ENCODE measurements at regions not wholly inside any gene's neighbourhood (a gene's known extent, or its start where the extent isn't known, plus 50 kb on each side); places are given as distances from the start of the nearest gene placed in this dataset.

- H3K4me3 ChIP-seq (ENCODE audit: low read length) = no peak overlapping the region
- TF ChIP-seq, protein P1, sequence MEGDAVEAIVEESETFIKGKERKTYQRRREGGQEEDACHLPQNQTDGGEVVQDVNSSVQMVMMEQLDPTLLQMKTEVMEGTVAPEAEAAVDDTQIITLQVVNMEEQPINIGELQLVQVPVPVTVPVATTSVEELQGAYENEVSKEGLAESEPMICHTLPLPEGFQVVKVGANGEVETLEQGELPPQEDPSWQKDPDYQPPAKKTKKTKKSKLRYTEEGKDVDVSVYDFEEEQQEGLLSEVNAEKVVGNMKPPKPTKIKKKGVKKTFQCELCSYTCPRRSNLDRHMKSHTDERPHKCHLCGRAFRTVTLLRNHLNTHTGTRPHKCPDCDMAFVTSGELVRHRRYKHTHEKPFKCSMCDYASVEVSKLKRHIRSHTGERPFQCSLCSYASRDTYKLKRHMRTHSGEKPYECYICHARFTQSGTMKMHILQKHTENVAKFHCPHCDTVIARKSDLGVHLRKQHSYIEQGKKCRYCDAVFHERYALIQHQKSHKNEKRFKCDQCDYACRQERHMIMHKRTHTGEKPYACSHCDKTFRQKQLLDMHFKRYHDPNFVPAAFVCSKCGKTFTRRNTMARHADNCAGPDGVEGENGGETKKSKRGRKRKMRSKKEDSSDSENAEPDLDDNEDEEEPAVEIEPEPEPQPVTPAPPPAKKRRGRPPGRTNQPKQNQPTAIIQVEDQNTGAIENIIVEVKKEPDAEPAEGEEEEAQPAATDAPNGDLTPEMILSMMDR (conservative IDR thresholded peaks at IDR 0.05; ENCODE audit: low read length) = no peak
- DNase-seq (ENCODE audit: low read depth) = no peak
These were observed 102.9 kb downstream of the LRRN1 start for GRCh38 chr3:3902161-3902560.

GRCh38 chr3:3906171-3906570 is 106.9 kb downstream of the LRRN1 start:
- TF ChIP-seq, protein P1 (conservative IDR thresholded peaks at IDR 0.05; ENCODE audit: low read length) = no peak
- no peak for DNase-seq (ENCODE audit: low read depth)

GRCh38 chr3:3907023-3907422 is 107.8 kb downstream of the LRRN1 start:
- no peak overlapping the region for H3K4me3 ChIP-seq (ENCODE audit: low read length)
- DNase-seq (ENCODE audit: low read depth) = no peak
- TF ChIP-seq, protein P1 (conservative IDR thresholded peaks at IDR 0.05; ENCODE audit: low read length) = no peak

More at GRCh38 chr3:3906171-3906570, 106.9 kb downstream of the LRRN1 start:
- no peak overlapping the region for H3K4me3 ChIP-seq (ENCODE audit: low read length)

DNA sequence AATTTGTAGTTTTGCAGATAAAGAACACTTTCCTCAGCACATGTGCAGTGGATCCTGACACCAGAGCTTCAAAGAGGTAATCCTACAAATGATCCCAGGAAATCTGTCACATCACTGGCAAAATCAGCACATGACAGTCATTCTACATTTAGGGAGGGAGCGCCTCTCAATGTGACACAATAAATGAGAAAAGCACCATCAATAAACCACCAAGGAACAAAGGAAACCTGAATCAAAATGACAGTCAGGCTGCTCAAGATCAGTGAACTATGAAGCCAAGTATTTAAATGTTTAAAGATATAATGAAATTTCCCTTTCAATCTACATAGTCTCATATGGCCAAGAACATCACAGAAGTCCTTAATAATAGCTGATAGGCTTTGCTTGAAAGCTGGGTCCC is 119.5 kb downstream of the LRRN1 start:
- TF ChIP-seq, protein P1 (conservative IDR thresholded peaks at IDR 0.05; ENCODE audit: low read length) = no peak
- no peak for DNase-seq (ENCODE audit: low read depth)
- no peak overlapping the region for H3K4me3 ChIP-seq (ENCODE audit: low read length)

DNA sequence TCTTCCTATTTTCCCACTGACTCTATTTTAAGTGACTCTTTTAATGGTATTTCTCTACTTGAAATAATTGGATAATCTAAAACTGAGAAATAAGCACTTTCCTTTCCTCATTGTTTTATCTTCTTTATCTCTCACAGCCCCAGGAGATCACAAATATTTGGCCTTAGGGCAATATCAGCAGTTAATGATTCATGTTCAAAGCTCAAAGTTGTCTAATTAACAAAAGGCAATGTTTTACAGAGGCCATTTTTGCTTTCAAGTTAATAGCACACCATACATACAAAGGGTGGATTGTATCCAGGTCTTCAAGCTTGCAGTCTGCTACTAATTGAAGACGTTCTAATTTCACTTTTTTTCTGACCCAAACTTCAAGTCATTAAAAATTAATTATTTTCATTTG is 120.1 kb downstream of the LRRN1 start:
- TF ChIP-seq, protein P1 (conservative IDR thresholded peaks at IDR 0.05; ENCODE audit: low read length) = no peak
- no peak for DNase-seq (ENCODE audit: low read depth)

DNA sequence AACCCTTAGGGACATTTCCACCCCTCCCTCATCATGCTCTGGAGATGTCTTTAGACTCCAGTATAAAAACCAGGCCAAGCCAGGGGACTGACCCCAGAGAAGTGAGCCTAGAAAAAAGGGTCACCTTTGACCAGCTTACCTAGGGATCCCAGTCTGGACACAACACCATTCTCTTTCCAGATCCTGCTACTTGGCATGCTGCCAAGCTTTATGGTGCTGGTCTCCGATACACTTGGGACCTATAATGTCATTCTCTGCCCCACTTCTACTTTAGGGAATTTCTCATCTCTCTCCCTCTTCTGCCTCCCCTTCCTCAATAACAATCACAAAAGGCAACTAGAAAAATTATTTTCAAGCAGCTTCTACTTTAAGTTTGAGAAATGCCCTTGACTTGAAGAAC is 124.4 kb downstream of the LRRN1 start:
- no peak overlapping the region for H3K4me3 ChIP-seq (ENCODE audit: low read length)
- no peak for DNase-seq (ENCODE audit: low read depth)
- TF ChIP-seq, protein P1 (conservative IDR thresholded peaks at IDR 0.05; ENCODE audit: low read length) = no peak

More for the DNA sequence above, 120.1 kb downstream of the LRRN1 start:
- no peak overlapping the region for H3K4me3 ChIP-seq (ENCODE audit: low read length)

DNA sequence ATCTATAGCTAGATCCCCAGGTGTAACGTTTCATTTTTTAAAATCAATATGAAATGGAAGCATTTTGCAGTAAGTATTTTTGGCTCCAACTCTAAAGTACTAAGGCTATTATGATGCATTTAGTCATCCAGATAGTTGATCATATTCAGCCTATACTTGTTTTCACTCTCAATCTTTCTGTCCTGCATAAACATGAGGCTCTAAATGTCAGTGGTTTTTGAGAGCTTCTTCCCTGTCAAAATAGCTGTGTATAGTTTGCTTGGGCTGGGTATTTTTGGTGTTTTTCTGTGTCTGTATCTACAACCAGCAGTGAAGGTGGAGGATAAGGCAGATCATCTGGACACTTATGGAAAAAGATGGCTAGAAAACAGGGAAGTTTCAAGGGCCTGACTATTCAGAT is 128.0 kb downstream of the LRRN1 start:
- DNase-seq (ENCODE audit: low read depth) = no peak
- H3K4me3 ChIP-seq (ENCODE audit: low read length) = no peak overlapping the region
- TF ChIP-seq, protein P1 (conservative IDR thresholded peaks at IDR 0.05; ENCODE audit: low read length) = no peak

Data from AG10803 (cell line).